ENCODE measurements at regions not wholly inside any gene's neighbourhood (a gene's known extent, or its start where the extent isn't known, plus 50 kb on each side); places are given as distances from the start of the nearest gene placed in this dataset.
A peak's percentile ranks its signal among the peaks of the same experiment; 100 is the strongest.
"Not testable (repeated sequence)": the region's sequence is repeated elsewhere in the genome, so short reads cannot be mapped to it uniquely, and the experiment has no call there.

DNA sequence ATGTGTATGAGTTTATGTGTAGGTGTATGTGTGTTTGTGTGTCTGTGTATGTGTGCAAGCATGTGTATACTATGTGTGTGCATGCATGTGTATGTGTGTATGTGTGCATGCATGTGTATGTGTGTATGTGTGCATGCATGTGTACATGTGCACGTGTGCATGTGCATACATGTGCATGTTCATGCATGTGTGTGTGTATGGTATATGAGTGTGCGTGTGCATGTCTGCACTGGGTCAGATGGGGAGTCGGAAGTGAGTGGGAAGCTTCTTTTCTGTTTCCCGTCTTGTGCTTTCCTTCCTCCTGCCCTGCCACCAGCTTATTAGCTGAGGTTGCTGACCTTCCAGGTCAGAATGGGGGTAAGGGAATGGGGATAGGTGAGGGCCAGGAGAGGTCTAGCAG, 174.7 kb downstream of the MAP2K4 start:
- no peak for DNase-seq

GRCh38 chr17:12201294-12201880, 180.7 kb downstream of the MAP2K4 start:
- DNase-seq: no peak

GRCh38 chr17:12209632-12210191, 189.0 kb downstream of the MAP2K4 start:
- DNase-seq: no peak

DNA sequence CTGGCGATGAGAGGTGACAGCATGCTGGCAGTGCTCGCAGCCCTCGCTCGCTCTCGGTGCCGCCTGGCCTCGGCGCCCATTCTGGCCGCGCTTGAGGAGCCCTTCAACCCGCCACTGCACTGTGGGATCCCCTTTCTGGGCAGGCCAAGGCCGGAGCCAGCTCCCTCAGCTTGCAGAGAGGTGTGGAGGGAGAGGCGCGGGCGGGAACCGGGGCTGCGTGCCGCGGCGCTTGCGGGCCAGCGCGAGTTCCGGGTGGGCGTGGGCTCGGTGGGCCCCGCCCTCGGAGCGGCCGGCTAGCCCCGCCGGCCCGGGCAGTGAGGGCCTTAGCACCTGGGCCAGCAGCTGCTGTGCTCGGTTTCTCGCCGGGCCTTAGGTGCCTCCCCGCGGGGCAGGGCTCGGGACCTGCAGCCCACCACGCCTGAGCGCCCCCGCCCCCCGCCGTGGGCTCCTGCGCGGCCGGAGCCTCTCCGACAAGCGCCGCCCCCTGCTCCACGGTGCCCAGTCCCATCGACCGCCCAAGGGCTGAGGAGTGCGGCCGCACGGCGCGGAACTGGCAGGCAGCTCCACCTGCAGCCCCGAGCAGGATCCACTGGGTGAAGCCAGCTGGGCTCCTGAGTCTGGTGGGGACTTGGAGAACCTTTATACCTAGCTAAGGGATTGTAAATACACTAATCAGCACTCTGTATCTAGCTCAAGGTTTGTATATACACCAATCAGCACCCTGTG, 200.2 kb downstream of the MAP2K4 start:
- DNase-seq: not testable (repeated sequence)

DNA sequence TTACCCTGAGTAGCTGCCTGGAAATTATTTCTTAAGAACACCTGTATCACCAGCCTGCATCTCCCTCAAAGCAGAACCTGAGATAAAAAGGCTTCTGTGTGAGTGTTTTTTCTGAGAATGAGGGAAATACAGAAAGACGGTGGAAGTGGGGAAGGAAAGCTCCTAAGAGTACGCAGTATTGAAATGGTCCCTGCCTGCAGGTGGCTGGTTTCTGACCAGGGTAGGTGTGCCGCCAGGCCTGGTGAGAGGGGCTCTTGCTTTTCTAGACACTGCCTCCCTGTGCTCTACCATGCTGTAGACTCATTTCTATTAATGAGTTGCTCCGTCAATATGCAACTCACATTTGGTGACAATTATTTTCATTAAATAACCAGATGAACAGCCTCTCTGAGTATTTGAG, 201.7 kb downstream of the MAP2K4 start:
- no peak for DNase-seq

GRCh38 chr17:12227547-12227946, 206.9 kb downstream of the MAP2K4 start:
- DNase-seq: no peak

- DNase-seq: peak; percentile 30
These were observed 208.7 kb downstream of the MAP2K4 start for GRCh38 chr17:12229335-12229734.

- peak; percentile 32 for DNase-seq
These were observed 210.0 kb downstream of the MAP2K4 start for GRCh38 chr17:12230481-12231354.

DNA sequence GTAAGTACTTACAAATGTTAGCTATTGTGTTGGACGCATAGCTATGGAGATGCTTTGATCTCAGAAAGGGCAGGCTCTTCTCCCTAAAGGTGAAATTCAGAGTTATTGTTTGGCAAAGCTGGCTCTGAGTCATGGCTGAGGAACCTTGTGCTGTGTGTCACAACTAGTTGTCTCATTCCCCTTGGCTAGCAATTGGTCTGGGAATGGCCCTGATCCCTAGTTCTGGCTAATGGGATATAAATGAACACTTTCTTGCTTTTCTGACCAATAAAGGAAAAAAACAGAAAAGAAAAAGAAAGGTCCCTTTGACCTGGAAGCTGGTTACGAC, 210.6 kb downstream of the MAP2K4 start:
- DNase-seq: no peak

DNA sequence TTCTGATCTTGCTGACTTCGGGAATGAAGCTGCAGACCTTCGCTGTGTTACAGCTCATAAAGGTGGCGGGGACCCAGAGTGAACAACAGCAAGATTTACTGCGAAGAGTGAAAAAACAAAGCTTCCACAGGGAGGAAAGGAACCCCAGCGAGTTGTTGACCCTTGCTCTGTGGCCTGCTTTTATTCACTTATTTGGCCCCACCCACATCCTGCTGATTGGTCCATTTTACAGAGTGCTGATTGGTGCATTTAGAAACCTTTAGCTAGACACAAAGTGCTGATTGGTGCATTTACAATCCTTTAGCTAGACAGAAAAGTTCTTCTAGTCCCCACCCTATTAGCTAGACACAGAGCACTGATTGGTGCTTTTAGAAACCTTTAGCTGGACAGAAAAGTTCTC, 218.3 kb downstream of the MAP2K4 start:
- DNase-seq: not testable (repeated sequence)

DNA sequence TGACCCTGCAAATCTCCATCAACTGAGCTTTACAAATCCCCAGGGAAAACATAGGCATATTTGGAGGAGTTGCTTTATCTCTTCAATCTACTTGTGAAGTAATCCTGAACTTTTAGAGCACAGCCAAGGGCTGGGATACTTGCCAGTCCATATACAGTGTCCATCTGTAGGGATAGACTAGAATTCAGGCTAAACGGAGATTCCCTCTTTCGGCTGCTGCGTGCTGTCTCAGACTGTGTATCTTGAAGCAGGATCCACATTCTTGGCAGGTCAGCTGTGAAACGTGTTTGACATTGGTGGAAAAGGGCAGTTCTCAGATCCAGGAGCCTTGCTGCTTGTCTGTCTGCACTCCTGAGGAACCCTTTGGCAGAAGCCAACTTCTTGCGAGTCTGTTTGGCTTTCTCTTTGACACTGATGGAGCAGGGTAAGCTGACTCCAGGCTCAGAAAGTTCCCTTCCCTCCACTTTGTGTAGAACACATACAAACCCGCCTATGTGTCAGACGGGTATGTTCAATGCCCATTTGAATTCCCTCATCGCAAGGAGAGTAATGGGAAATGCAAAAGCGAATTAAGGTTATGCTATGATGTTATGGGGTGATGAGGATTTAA, 221.8 kb downstream of the MAP2K4 start:
- peak; percentile 46 for DNase-seq

DNA sequence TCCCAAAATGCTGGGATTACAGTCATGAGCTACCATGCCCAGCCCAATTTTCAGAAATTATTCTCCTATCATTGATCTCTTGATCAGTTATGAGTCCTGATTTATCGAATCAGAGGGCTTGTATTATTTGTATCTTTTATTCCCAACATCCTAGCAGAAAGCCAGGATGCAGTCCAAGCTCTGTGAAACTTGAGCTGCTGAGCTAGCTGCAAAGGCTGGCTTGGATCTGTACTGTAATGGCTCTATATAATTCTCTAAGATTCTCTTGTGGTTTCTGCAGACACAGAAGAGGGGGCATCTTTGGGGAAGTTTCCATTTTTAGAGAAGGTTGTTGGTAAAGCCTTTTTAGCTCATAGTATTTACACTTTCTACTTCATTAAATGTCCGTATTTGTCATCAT, 227.1 kb downstream of the MAP2K4 start:
- peak; percentile 31 for DNase-seq

DNA sequence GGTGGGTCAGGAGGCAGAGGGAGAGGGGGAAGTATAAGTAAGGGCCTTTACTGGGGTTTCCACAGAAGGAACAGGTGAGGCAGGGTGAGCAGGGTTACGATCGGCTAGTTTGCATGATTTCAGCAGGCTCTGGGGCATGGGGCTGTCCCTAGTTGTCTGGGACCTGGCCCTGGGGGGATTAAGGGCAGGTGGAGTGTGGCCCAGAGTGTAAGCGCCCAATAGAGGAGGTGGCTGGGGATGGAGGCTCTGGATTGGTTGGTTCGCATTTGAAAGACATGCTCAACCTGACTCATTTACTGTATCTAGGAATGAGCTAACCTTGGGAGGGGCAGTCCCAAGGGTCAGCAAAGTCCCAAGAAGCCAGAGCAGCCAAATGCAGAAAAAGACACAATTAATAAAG, 230.3 kb downstream of the MAP2K4 start:
- no peak for DNase-seq

- DNase-seq: no peak
These were observed 231.8 kb downstream of the MAP2K4 start for GRCh38 chr17:12252462-12252861.

DNA sequence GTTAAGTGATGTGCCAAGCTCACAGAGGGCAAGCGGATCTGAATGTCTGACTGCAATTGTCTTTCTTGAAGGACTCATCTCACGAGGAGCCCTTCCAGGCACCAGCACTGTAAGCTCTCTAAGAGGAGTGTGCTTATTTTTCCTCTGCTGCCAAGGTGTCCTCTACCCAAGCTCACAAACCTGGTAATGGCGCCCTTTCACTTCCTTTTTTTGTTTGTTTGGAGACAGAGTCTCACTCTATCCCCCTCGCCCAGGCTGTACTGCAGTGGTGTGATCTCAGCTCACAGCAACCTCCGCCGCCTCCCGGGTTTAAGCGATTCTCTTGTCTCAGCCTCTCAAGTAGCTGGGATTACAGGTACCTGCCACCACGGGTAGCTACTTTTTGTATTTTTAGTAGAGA, 233.8 kb downstream of the MAP2K4 start:
- DNase-seq: no peak

GRCh38 chr17:12256380-12256995, 235.8 kb downstream of the MAP2K4 start:
- DNase-seq: peak; percentile 68

DNA sequence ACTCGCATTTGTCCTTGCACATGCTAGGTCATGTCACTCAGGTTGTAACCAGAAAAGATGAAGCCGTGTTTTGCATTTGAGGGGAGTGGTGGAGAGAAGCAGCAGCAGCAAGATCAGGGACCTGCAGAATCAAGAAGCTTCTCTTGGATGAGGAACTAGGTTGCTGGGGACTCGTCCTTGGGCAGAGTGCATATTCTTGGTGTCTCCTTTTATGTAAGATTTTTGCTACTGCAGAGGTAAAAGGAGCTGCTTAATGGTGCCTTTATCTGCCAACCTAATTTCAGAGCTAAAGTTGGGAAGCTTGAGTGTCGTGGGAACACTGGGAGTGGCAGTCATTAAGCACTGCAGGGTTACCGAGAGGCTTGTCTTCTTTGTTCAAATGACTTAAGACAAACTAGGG, 236.5 kb downstream of the MAP2K4 start:
- no peak for DNase-seq

GRCh38 chr17:12261354-12261753, 240.7 kb downstream of the MAP2K4 start:
- DNase-seq: no peak

DNA sequence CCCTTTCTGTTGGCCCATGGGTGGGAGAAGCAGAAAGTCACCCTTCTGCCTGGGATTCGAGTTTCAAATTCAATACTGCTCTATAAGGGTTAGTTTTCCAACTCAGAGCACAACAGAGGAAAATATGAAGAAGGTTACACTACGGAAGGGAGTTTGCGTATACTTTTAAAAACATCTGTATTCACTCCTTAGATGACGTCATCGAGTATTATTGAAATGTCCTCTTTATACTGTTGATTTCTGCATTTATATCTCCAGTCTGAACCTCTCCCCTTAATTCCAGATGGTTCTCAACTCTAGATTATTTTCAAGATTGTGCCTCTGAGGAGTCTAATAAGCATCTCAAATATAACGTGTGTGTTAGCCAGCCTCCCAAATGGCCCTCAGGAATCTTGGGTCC, 249.1 kb downstream of the MAP2K4 start:
- DNase-seq: no peak

DNA sequence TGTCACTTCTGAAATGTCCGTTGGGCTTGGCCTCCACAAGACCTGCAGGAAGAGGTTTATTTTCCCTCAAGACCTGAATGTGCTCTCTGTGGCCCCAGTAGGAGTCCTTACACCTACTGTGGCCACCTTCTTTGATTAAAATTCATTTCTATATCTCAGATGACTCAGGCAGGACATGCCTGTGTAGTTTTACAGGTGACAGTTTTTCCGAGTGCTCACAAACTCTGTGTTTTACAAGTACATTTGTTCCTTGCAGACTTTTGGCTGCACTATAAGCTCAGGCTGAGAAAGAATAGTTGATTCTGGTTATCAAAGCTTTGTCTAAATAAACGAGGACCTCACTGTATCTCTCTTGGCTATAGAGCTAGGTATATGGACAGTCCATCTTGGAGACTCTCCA, 257.1 kb downstream of the MAP2K4 start:
- DNase-seq: no peak

DNA sequence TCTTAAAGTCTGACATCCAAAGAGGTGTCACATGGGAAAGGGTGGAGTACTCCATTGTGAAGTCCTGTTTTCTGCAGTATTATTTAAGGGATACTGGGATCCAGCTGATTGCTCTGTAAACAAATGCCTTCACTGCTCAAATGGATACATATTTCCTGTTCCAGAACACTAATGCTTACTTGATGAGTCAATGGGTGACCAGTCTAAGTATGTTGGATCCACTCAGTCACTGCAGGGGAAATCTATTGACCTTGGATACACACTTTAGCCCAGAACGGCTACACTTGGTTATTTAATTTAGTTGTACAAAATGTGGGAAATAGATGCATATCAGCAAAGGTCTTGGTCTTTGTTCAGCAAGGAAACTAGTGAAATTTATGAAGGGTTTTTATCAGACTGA, 261.4 kb downstream of the MAP2K4 start:
- DNase-seq: no peak

GRCh38 chr17:12287953-12288352, 267.3 kb downstream of the MAP2K4 start:
- DNase-seq: no peak

Measured in muscle of arm (tissue), 1 donor.